HS-27A (cell line): ENCODE measurements at regions not wholly inside any gene's neighbourhood (a gene's known extent, or its start where the extent isn't known, plus 50 kb on each side); places are given as distances from the start of the nearest gene placed in this dataset.

Experiments
- DNase-seq: peaks from one replicate; pipeline ENCODE4 v3.0.0-alpha.2; 2012; ENCODE audit warnings: low read depth, missing footprints

- DNase-seq, result no peak
These were observed 261.4 kb upstream of the TCF4 start for GRCh38 chr18:55849391-55849790.

GRCh38 chr18:55847960-55848359 is 260.0 kb upstream of the TCF4 start:
- no peak for DNase-seq

DNA sequence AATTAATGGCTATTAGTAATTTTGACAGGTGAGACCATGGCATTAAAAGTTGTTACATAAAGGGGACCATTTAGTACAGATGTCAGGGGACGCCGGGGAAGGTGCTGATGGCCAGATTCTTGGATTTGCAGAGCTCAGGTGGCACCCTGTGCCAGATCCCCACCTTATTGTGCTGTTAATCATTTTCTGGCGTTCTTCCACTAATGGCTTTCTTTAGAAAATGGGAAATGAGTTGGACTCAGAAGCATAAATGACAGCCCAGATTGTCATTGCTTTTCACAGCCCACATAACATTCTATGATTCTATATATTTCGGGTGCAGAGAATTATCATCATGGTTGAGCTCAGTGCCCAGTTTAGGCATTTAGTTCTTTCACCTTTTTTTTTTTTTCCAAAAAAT is 257.2 kb upstream of the TCF4 start:
- DNase-seq, result no peak

GRCh38 chr18:55844382-55844781 is 256.4 kb upstream of the TCF4 start:
- no peak for DNase-seq

DNA sequence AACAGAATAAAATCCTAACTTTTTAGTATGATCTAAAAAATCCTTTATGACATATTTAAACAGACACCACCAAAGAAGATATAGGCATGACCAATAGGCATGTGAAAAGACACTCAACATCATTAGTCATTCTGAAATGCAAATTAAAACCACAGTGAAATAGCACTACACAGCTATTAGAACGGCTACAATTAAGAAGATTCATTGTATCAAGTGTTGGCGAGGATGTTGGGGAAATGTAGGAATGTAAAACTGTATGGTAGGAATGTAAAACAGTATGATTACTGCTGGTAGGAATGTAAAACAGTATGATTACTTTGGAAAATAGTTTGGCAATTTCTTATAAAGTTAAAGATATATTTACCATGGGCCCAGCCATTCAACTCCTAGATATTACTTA is 253.3 kb upstream of the TCF4 start:
- DNase-seq, result no peak

GRCh38 chr18:55840601-55841170 is 252.7 kb upstream of the TCF4 start:
- DNase-seq, result no peak

DNA sequence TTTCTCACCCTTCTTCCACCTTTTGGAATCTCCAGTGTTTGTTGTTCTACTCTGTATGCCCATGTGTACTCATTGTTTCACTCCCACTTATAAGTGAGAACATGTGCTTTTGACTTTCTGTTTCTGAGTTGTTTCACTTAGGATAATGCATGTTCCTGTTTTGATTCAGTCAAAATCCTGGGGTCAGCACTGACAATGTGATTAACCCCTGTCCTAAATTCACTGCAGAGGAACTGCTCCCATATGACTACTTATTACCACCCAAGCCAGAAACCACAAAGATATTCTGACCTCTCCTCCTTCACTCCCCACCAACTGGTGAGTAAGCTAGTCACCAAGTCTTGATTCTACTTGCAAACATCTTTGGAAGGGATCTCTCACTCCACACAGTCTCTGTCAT is 251.4 kb upstream of the TCF4 start:
- DNase-seq, result no peak

DNA sequence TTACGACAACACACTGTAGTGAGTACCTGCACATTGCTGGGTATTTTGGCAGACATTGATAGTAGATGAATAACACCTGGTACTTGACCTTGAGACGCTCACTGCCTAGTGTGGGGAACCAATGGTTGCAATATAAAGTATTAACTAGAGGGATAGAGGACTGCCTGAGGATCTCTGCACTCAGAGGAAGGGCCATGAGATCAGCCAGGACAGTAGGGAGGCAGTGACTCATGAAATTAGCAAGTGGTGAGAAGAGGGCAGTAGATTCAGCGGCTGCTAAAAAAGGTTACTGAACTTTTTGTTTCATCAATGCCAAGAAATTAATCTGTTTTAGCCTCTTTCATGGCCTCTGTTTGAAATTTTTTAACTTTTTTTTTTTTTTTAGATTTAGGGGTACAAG is 250.8 kb upstream of the TCF4 start:
- DNase-seq, result no peak

DNA sequence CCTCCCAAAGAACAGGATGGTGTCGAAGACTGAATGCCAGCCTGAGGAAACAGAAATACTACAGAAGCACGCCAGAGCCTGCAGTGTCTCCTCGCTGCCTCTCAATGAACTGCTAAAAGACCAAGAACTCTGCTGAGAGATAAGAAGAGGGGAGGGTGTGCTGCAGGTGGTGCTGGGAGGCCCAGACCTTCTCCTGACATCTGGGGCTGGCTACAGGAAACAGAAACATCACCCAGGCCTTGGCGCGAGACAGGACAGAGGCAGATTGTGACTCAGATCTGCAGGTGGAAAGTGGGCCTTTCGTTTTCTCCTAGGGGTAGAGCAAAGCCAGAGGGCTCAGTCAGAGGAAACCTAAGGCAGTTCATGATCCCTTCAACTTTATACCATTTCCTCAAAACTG is 250.3 kb upstream of the TCF4 start:
- DNase-seq, result no peak

- DNase-seq, result peak; percentile 99
These were observed 245.6 kb upstream of the TCF4 start for GRCh38 chr18:55833543-55833942.

- no peak for DNase-seq
These were observed 242.6 kb upstream of the TCF4 start for GRCh38 chr18:55830544-55830943.

DNA sequence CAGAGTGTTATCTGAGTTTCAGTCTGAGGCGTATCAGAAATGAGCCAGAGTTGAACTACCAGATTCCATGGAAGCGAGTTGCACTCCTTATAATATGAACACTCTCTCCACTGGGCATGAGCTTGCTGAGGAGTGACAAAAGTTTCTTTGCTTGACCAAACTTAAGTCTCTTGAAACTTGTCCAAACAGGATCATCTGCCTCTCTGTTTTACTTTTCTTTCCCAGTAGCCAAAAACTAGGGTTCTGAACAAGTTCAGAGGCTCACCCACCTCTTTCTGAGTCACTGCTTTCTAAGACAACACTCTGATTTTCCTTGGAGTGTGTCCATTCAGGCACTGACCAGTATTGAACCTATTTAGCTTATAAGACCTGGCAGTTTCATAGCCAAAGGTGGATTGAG is 233.2 kb upstream of the TCF4 start:
- no peak for DNase-seq

DNA sequence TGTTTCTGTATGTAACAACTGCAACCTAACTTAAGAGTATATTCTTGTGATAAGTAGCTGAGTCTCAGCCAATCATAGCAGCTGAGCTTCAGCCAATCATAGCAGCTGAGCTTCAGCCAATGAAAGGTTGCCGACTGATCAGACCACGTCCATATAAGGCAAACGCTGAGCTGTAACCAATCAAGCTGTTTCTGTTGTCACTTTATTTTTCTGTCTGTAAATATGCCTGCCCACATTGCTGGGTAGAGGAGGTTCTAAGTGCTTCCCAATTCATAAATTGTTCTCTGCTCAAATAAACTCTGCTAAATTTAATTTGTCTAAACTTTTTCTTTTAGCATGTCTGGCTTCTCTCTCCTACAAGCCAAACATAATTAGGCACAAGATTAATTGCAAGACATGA is 231.5 kb upstream of the TCF4 start:
- no peak for DNase-seq

- DNase-seq, result no peak
These were observed 230.3 kb upstream of the TCF4 start for GRCh38 chr18:55818284-55818683.

DNA sequence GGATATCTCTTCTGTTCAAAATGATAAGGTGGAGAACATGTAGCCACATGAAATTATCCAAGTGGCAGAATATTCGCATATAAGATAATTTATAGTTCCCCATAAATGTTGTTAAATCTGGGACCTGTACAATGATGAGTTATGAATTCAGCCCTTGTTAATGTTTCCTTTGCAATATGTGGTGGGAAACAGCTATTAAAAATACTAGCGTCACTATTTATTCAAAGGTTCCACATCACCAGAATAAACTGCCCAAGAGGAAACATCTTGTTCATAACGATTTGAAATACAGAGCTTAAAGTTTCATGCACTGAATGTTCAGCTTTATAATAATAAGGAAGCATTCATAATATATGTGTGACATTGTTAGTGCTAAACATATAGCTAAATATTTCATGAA is 223.9 kb upstream of the TCF4 start:
- DNase-seq, result no peak

- no peak for DNase-seq
These were observed 217.7 kb upstream of the TCF4 start for GRCh38 chr18:55805666-55806065.

DNA sequence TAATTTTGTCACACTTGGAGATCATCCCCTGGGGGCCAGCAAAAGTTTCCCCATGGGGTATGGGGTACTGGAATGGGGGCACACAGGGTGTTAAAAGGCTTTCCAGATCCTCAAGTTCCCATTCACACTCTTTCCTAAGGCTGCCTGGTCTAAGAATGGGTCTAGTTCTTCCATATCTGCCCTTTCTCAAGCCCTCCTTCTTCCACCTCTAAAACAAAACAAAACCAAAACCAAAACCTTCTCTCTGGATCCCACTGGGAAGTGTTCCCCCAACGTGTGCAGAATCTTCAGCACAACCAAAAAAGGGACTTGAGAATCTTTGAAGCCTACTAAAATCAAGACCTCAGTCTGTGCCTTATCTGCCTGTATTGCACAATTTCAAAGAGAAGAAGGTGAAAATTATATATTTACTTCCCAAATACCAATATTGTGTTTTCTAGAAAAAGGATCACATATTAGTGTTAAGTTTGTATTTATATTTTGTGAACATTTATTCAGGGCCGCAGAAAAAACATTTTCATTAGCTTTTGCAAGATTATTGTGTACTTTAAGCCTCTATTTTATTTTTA is 207.2 kb upstream of the TCF4 start:
- no peak for DNase-seq

- no peak for DNase-seq
These were observed 206.5 kb upstream of the TCF4 start for GRCh38 chr18:55794288-55795052.

DNA sequence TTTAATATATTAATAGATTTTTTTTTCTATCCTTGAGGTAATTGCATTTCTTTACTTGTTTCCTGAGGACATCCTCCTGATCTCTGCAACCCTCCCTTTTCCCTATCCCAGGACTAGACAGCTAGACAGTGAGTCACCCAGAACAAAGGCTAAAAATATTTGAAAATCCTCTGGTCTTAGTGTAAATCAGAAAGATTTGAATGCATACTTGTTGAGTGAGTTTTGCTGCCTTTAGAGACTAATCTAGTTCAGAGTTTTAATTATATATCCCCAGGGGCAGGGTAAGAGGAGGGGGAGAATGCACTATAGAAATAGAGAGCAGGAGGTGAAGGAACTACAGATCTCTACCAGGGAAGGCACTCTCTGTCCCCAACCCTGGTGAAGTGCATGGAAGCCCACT is 202.3 kb upstream of the TCF4 start:
- peak; percentile 75 for DNase-seq

GRCh38 chr18:55787536-55788073 is 199.6 kb upstream of the TCF4 start:
- DNase-seq, result no peak

DNA sequence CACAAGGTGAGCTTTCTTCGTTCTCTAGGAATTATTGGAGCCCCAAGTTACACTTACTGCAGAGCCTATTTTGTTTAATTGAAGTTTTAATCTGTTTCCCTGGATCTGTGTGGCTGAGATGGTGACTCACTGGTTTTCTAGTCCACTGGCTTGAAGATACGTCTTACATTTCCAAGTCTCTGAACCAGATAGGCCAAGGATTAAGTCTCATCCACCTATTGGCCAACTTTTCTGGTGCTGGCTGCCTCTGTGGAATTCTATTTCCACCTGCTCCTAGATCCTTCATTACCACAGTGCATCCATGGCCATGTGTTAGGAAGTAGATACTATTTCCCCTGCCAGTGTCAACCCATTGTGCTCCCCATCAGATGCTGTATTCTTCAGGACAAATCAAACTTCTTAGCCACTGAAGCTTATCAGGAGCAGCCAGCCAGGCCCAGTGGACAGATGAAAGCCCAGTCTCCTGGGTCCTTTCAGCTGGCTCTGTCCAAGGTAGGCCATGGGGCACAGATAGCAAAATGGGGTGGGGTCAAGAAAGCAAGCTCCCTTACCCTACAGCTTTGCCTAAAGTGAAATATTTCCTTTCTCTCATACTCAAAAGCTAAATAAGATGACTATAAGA is 198.8 kb upstream of the TCF4 start:
- no peak for DNase-seq

GRCh38 chr18:55783921-55784320 is 195.9 kb upstream of the TCF4 start:
- no peak for DNase-seq

GRCh38 chr18:55781481-55781957 is 193.5 kb upstream of the TCF4 start:
- no peak for DNase-seq
